Keratinocyte (primary cell): ENCODE measurements at regions not wholly inside any gene's neighbourhood (a gene's known extent, or its start where the extent isn't known, plus 50 kb on each side); places are given as distances from the start of the nearest gene placed in this dataset.

ENCODE experiments used
- DNase-seq: peaks from one replicate; pipeline ENCODE4 v3.0.0-alpha.2; 2011; ENCODE audit warnings: low read depth, missing footprints, low spot score
- FAIRE-seq: peaks from 2 replicates; lab custom pipeline; 2011; peaks lifted over from hg19 to GRCh38; lab: Jason Lieb, UNC
- H2AFZ ChIP-seq: 2 replicates; pipeline ENCODE4 v1.6.0; 2012; ENCODE audit warnings: low read length, control low read depth, inconsistent platforms; ENCODE audit not compliant: control insufficient read depth
- H3K27ac ChIP-seq: 2 replicates; pipeline ENCODE4 v1.5.1; 2011; ENCODE audit warnings: low read length; ENCODE audit not compliant: control insufficient read depth, insufficient read depth
- H3K27me3 ChIP-seq: 3 replicates; pipeline ENCODE4 v1.6.0; 2011; ENCODE audit warnings: low read length; ENCODE audit not compliant: control insufficient read depth, insufficient read depth; ENCODE audit errors: extremely low read depth
- H3K36me3 ChIP-seq, 2 experiments: 2 replicates in 1 of 2; 3 replicates in 1 of 2; pipeline ENCODE4 v1.5.1; 2011; ENCODE audit warnings: low read length in 2 of 2, mild to moderate bottlenecking in 1 of 2; ENCODE audit not compliant: control insufficient read depth in 2 of 2, insufficient read depth in 2 of 2; ENCODE audit errors: extremely low read depth in 1 of 2
- H3K4me1 ChIP-seq: 3 replicates; pipeline ENCODE4 v1.5.1; 2011; ENCODE audit warnings: low read length; ENCODE audit not compliant: control insufficient read depth, insufficient read depth; ENCODE audit errors: extremely low read depth
- H3K4me2 ChIP-seq: 3 replicates; pipeline ENCODE4 v1.6.0; 2011; ENCODE audit warnings: low read depth, low read length; ENCODE audit not compliant: control insufficient read depth, insufficient read depth; ENCODE audit errors: extremely low read depth
- H3K4me3 ChIP-seq, 3 experiments: fragments of 200-600 bp in 1 of 3; sonication (generic) in 1 of 3; 2 replicates in 2 of 3; 3 replicates in 1 of 3; pipeline ENCODE4 v1.5.1; 2011 to 2016; ENCODE audit warnings: low read length in 3 of 3, mild to moderate bottlenecking in 3 of 3, control low read depth in 2 of 3, inconsistent platforms in 1 of 3, low read depth in 1 of 3, mixed read lengths in 1 of 3, mixed run types in 1 of 3, moderate library complexity in 1 of 3; ENCODE audit not compliant: control insufficient read depth in 2 of 3, insufficient read depth in 2 of 3; ENCODE audit errors: extremely low read depth in 1 of 3
- H3K79me2 ChIP-seq: 2 replicates; pipeline ENCODE4 v1.6.0; 2012; ENCODE audit warnings: low read length; ENCODE audit not compliant: control insufficient read depth, insufficient read depth
- H3K9ac ChIP-seq: 3 replicates; pipeline ENCODE4 v1.6.0; 2011; ENCODE audit warnings: low read length; ENCODE audit not compliant: control insufficient read depth, insufficient read depth; ENCODE audit errors: extremely low read depth
- H3K9me1 ChIP-seq: 3 replicates; pipeline ENCODE4 v1.6.0; 2011; ENCODE audit warnings: low read length; ENCODE audit not compliant: control insufficient read depth, insufficient read depth; ENCODE audit errors: extremely low read depth
- H3K9me3 ChIP-seq: 2 replicates; pipeline ENCODE4 v1.5.1; 2012; ENCODE audit warnings: low read depth, low read length; ENCODE audit not compliant: control insufficient read depth
- H4K20me1 ChIP-seq: 3 replicates; pipeline ENCODE4 v1.6.0; 2011; ENCODE audit warnings: low read length; ENCODE audit not compliant: control insufficient read depth, insufficient read depth; ENCODE audit errors: extremely low read depth
- CTCF ChIP-seq, 3 experiments: IDR thresholded peaks in 1 of 3; conservative IDR thresholded peaks in 1 of 3; optimal IDR thresholded peaks in 1 of 3; 2 replicates in 2 of 3; 3 replicates in 1 of 3; pipeline versions ENCODE3 to v1.5.1; 2011; ENCODE audit warnings: low read length in 3 of 3, mild to moderate bottlenecking in 3 of 3, moderate library complexity in 2 of 3, control low read depth in 1 of 3, inconsistent platforms in 1 of 3; ENCODE audit not compliant: insufficient read depth in 2 of 3; ENCODE audit errors: extremely low read depth in 1 of 3
- EZH2 ChIP-seq: IDR thresholded peaks from one replicate; pipeline ENCODE4 v1.6.1; 2012; ENCODE audit warnings: inconsistent platforms, mild to moderate bottlenecking, low read length, moderate library complexity
- dilution Hi-C: fragments of 300-500 bp; cut with MboI; formaldehyde crosslinking; loops from one replicate; pipeline ENCODE4 v1.7.0; 2020; ENCODE audit warnings: low sequenced_read_pairs; ENCODE audit not compliant: extremely low pct_ligation_motif_present

GRCh38 chr15:94004697-94005096, 226.7 kb upstream of the MCTP2 start:
- DNase-seq (no peak), FAIRE-seq (peak; percentile 20)
- peak overlapping the region; percentile 22 for H3K4me2 ChIP-seq
- H3K27ac ChIP-seq, result no peak overlapping the region
- TF ChIP-seq EZH2 (no peak), CTCF (optimal IDR thresholded peaks at IDR 0.05 in 1 of 3, IDR thresholded peaks at IDR 0.05 in 1 of 3, conservative IDR thresholded peaks at IDR 0.05 in 1 of 3; ENCODE audit: extremely low read depth in 1 of 3, insufficient read depth in 2 of 3, low read length in 3 of 3) (no peak)
- no peaks in the 10 kb centered on the region for H3K9me1 ChIP-seq
- no peaks in the 10 kb centered on the region for H4K20me1 ChIP-seq
- H3K36me3 ChIP-seq, result no peaks in the 10 kb centered on the region
- dilution Hi-C loops, result no loop called here
- H3K27me3 ChIP-seq, result no peaks in the 10 kb centered on the region
- no peak overlapping the region for H2AFZ ChIP-seq
- no peak overlapping the region for H3K9ac ChIP-seq
- no peak overlapping the region for H3K4me3 ChIP-seq
- no peaks in the 10 kb centered on the region for H3K79me2 ChIP-seq
- H3K4me1 ChIP-seq, result peaks cover 5% of the 10 kb centered on the region
- no peaks in the 10 kb centered on the region for H3K9me3 ChIP-seq

GRCh38 chr15:94002041-94002440, 229.3 kb upstream of the MCTP2 start:
- Histone ChIP-seq H3K36me3 (no peaks in the 10 kb centered on the region), H3K27ac (no peak overlapping the region), H3K4me1 (peaks cover 5% of the 10 kb centered on the region), H2AFZ (no peak overlapping the region), H3K9me1 (no peaks in the 10 kb centered on the region), H3K27me3 (no peaks in the 10 kb centered on the region), H3K9me3 (no peaks in the 10 kb centered on the region), H4K20me1 (no peaks in the 10 kb centered on the region), H3K9ac (no peak overlapping the region), H3K79me2 (no peaks in the 10 kb centered on the region), H3K4me2 (no peak overlapping the region), H3K4me3 (no peak overlapping the region)
- no peak for TF ChIP-seq EZH2
- TF ChIP-seq CTCF (optimal IDR thresholded peaks at IDR 0.05 in 1 of 3, IDR thresholded peaks at IDR 0.05 in 1 of 3, conservative IDR thresholded peaks at IDR 0.05 in 1 of 3; ENCODE audit: extremely low read depth in 1 of 3, insufficient read depth in 2 of 3, low read length in 3 of 3), result no peak
- dilution Hi-C loops, result no loop called here
- DNase-seq (no peak), FAIRE-seq (no peak)
